ENCODE measurements at regions not wholly inside any gene's neighbourhood (a gene's known extent, or its start where the extent isn't known, plus 50 kb on each side); places are given as distances from the start of the nearest gene placed in this dataset.
"Not testable (repeated sequence)": the region's sequence is repeated elsewhere in the genome, so short reads cannot be mapped to it uniquely, and the experiment has no call there.

- Histone ChIP-seq H3K27me3 (no peaks in the 10 kb centered on the region), H3K4me3 (no peak overlapping the region), H3K4me1 (no peaks in the 10 kb centered on the region), H3K27ac (no peak overlapping the region), H3K9me3 (no peaks in the 10 kb centered on the region), H3K36me3 (no peaks in the 10 kb centered on the region)
- no peak for TF ChIP-seq CTCF (IDR thresholded peaks at IDR 0.05)
- no peak for DNase-seq
Observed at GRCh38 chr1:81252471-81253151, 548.1 kb upstream of the ADGRL2 start.

- H3K36me3 ChIP-seq, H3K4me3 ChIP-seq, H3K27me3 ChIP-seq, DNase-seq, H3K4me1 ChIP-seq, H3K9me3 ChIP-seq, H3K27ac ChIP-seq: not testable (repeated sequence)
Observed at GRCh38 chr1:81250825-81251224, 549.9 kb upstream of the ADGRL2 start.

- H3K4me1 ChIP-seq, H3K9me3 ChIP-seq, H3K4me3 ChIP-seq, H3K27me3 ChIP-seq, H3K36me3 ChIP-seq, DNase-seq, H3K27ac ChIP-seq: not testable (repeated sequence)
Observed at GRCh38 chr1:81245084-81245715, 555.5 kb upstream of the ADGRL2 start.

- not testable (repeated sequence) for H3K27me3 ChIP-seq, H3K4me1 ChIP-seq, H3K4me3 ChIP-seq, H3K27ac ChIP-seq, DNase-seq, H3K36me3 ChIP-seq, H3K9me3 ChIP-seq
Observed at GRCh38 chr1:81244612-81245011, 556.1 kb upstream of the ADGRL2 start.

- Histone ChIP-seq H3K4me1 (no peaks in the 10 kb centered on the region), H3K9me3 (no peaks in the 10 kb centered on the region), H3K27ac (no peak overlapping the region), H3K4me3 (no peak overlapping the region), H3K27me3 (no peaks in the 10 kb centered on the region), H3K36me3 (no peaks in the 10 kb centered on the region)
- TF ChIP-seq CTCF (IDR thresholded peaks at IDR 0.05) (no peak), POLR2A (IDR thresholded peaks at IDR 0.05) (no peak)
- no peak for DNase-seq
Observed at GRCh38 chr1:81242103-81242502, 558.6 kb upstream of the ADGRL2 start.

GRCh38 chr1:81238129-81238528 lies 562.6 kb upstream of the ADGRL2 start:
- no peak for DNase-seq
- TF ChIP-seq CTCF (IDR thresholded peaks at IDR 0.05), result no peak
- no peak for TF ChIP-seq POLR2A (IDR thresholded peaks at IDR 0.05)
- Histone ChIP-seq H3K4me3 (peak overlapping the region in 2 of 4 donors; percentile 25 to 26), H3K27ac (no peak overlapping the region), H3K27me3 (no peaks in the 10 kb centered on the region), H3K9me3 (no peaks in the 10 kb centered on the region), H3K4me1 (no peaks in the 10 kb centered on the region), H3K36me3 (no peaks in the 10 kb centered on the region)

GRCh38 chr1:81237473-81238089 lies 563.2 kb upstream of the ADGRL2 start:
- TF ChIP-seq CTCF (IDR thresholded peaks at IDR 0.05) (no peak), POLR2A (IDR thresholded peaks at IDR 0.05) (no peak)
- DNase-seq, result no peak
- no peaks in the 10 kb centered on the region for H3K4me1 ChIP-seq
- H3K27ac ChIP-seq, result no peak overlapping the region
- no peaks in the 10 kb centered on the region for H3K36me3 ChIP-seq
- peak overlapping the region in 2 of 4 donors; percentile 25 to 26 for H3K4me3 ChIP-seq
- no peaks in the 10 kb centered on the region for H3K27me3 ChIP-seq
- no peaks in the 10 kb centered on the region for H3K9me3 ChIP-seq
